ENCODE measurements at regions not wholly inside any gene's neighbourhood (a gene's known extent, or its start where the extent isn't known, plus 50 kb on each side); places are given as distances from the start of the nearest gene placed in this dataset.

DNA sequence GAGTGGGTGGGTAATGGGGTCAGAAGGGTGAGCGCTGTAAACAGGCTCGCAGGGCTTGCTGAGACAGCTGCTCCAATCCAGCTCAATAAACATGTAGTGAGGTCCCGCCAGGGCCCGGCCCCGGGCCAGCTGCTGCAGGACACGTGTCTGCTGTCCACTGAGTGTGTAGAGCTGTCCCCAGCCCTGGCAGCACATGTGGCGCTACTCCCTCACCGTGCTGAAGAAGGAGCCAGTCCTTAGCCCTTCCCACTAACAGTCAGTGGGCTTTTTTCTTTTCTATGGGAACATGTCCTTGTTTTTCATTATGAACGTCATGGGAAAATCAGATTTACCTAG, 78.9 kb upstream of the C1orf174 start:
- TF ChIP-seq FOXM1 (IDR thresholded peaks at IDR 0.05; ENCODE audit: borderline replicate concordance, low read depth) = no peak
- TF ChIP-seq RAD21 (IDR thresholded peaks at IDR 0.05; ENCODE audit: low read depth) = no peak
- TF ChIP-seq TAF1 (IDR thresholded peaks at IDR 0.05; ENCODE audit: low read depth) = no peak
- TF ChIP-seq ZBTB7A (IDR thresholded peaks at IDR 0.05; ENCODE audit: low read depth) = no peak

Data from Ishikawa (cell line).